ENCODE measurements at regions not wholly inside any gene's neighbourhood (a gene's known extent, or its start where the extent isn't known, plus 50 kb on each side); places are given as distances from the start of the nearest gene placed in this dataset.

DNA sequence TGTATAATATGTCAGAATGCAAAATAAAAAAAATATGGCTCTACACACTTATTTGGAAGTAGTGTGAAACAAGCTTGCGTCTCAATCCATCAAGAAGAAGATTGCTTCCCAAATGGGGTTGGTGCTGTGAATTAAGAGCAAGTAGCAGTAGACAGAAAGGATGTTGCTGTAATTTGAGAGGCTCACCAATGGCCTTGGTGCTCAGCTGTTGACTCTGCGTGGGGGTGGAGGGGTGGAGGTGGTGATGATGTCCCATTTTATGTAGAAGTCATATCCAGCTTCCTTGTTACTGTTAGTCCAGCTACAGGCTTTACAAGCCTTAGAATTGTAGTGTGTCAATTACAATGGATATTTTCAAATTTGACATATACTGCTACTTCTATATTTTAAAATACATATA lies 223.4 kb upstream of the RND3 start:
- TF ChIP-seq GATA2 (IDR thresholded peaks at IDR 0.05; ENCODE audit: low read depth, low read length), result no peak
- TF ChIP-seq GATA3 (IDR thresholded peaks at IDR 0.05; ENCODE audit: low read depth, low read length), result no peak

All from SH-SY5Y (cell line).